H1 (cell line): ENCODE measurements at regions not wholly inside any gene's neighbourhood (a gene's known extent, or its start where the extent isn't known, plus 50 kb on each side); places are given as distances from the start of the nearest gene placed in this dataset.
A peak's percentile ranks its signal among the peaks of the same experiment; 100 is the strongest.

Experiments
- CTCF ChIA-PET: fragments of 300-600 bp; sonication (Branson Sonifier 250); formaldehyde crosslinking; loops from one replicate; lab custom pipeline; 2021; ENCODE audit not compliant: partially characterized antibody; lab: Charles Lee
- POLR2A ChIA-PET: fragments of 300-600 bp; sonication (Branson Sonifier 250); formaldehyde crosslinking; loops from one replicate; lab custom pipeline; 2021; ENCODE audit warnings: inconsistent platforms; ENCODE audit not compliant: partially characterized antibody; lab: Charles Lee
- DNase-seq, 2 experiments: peaks; one replicate each; pipeline versions ENCODE4 v3.0.0 to v3.0.0-alpha.2; 2010 to 2022; ENCODE audit warnings: low spot score in 2 of 2, low read depth in 1 of 2, mixed read lengths in 1 of 2
- FAIRE-seq: peaks from 2 replicates; lab custom pipeline; 2011; peaks lifted over from hg19 to GRCh38; lab: Jason Lieb, UNC
- H2AFZ ChIP-seq: 2 replicates; pipeline ENCODE4 v1.8.1; 2012; ENCODE audit warnings: low read length, inconsistent platforms
- H2AK5ac ChIP-seq: 2 replicates; pipeline ENCODE4 v1.6.1; 2013; ENCODE audit warnings: low read depth, low read length
- H2BK120ac ChIP-seq: replicated peaks from 2 replicates; pipeline ENCODE3; 2013; ENCODE audit warnings: low read depth, low read length, inconsistent platforms
- H2BK12ac ChIP-seq: 2 replicates; pipeline ENCODE4 v1.6.1; 2013; ENCODE audit warnings: low read depth, low read length
- H2BK15ac ChIP-seq: 2 replicates; pipeline ENCODE4 v1.6.1; 2013; ENCODE audit warnings: low read length
- H2BK20ac ChIP-seq: 2 replicates; pipeline ENCODE4 v1.6.1; 2013; ENCODE audit warnings: low read length
- H2BK5ac ChIP-seq: 2 replicates; pipeline ENCODE4 v1.6.1; 2013; ENCODE audit warnings: low read depth, low read length
- H3K14ac ChIP-seq: 2 replicates; pipeline ENCODE4 v1.6.1; 2013; ENCODE audit warnings: inconsistent platforms; ENCODE audit not compliant: insufficient read length
- H3K18ac ChIP-seq: 2 replicates; pipeline ENCODE4 v1.6.1; 2013; ENCODE audit warnings: low read length; ENCODE audit errors: extremely low read depth
- H3K23ac ChIP-seq: 2 replicates; pipeline ENCODE4 v1.6.1; 2013; ENCODE audit warnings: inconsistent platforms; ENCODE audit not compliant: insufficient read length
- H3K23me2 ChIP-seq: 2 replicates; pipeline ENCODE4 v1.6.1; 2013; ENCODE audit warnings: low read depth, low read length
- H3K27ac ChIP-seq: 2 replicates; pipeline ENCODE4 v1.6.1; 2011; ENCODE audit warnings: low read depth, low read length, inconsistent platforms
- H3K27me3 ChIP-seq, 4 experiments: replicated peaks in 1 of 4; 1 replicate in 1 of 4; 2 replicates in 3 of 4; pipeline versions ENCODE4 v1.6.1 to v1.8.1; 2011 to 2013; ENCODE audit warnings: low read length in 3 of 4, mild to moderate bottlenecking in 3 of 4, inconsistent platforms in 2 of 4, mixed read lengths in 2 of 4, moderate library complexity in 1 of 4; ENCODE audit not compliant: control insufficient read depth in 3 of 4, insufficient read depth in 3 of 4; ENCODE audit errors: extremely low read depth in 1 of 4
- H3K36me3 ChIP-seq, 4 experiments: 2 replicates each; pipeline versions ENCODE4 v1.6.1 to v1.8.1; 2011 to 2013; ENCODE audit warnings: mild to moderate bottlenecking in 4 of 4, low read length in 3 of 4, moderate library complexity in 2 of 4, control low read depth in 1 of 4, inconsistent platforms in 1 of 4; ENCODE audit not compliant: insufficient read depth in 4 of 4, control insufficient read depth in 2 of 4
- H3K4ac ChIP-seq: replicated peaks from 2 replicates; pipeline ENCODE3; 2013; ENCODE audit warnings: low read length, low read depth, mixed read lengths, inconsistent platforms; ENCODE audit not compliant: insufficient read length
- H3K4me1 ChIP-seq, 4 experiments: replicated peaks in 1 of 4; 1 replicate in 1 of 4; 2 replicates in 3 of 4; pipeline versions ENCODE4 v1.6.1 to v1.8.1; 2011 to 2013; ENCODE audit warnings: low read length in 3 of 4, inconsistent platforms in 2 of 4, mixed read lengths in 1 of 4; ENCODE audit not compliant: insufficient read depth in 4 of 4, control insufficient read depth in 3 of 4
- H3K4me2 ChIP-seq, 2 experiments: 2 replicates each; pipeline versions ENCODE4 v1.6.1 to v1.8.1; 2011 to 2013; ENCODE audit warnings: low read depth in 2 of 2, low read length in 2 of 2, control low read depth in 1 of 2, inconsistent platforms in 1 of 2, mild to moderate bottlenecking in 1 of 2; ENCODE audit not compliant: insufficient read depth in 1 of 2
- H3K4me3 ChIP-seq, 4 experiments: fragments of 200-600, 300-600 bp in 1 of 4; sonication (generic), shearing (Covaris generic), sonication (Bioruptor Twin) in 1 of 4; 2 replicates each; pipeline versions ENCODE4 v1.5.1 to v1.8.1; 2011 to 2016; ENCODE audit warnings: low read length in 4 of 4, low read depth in 3 of 4, control low read depth in 2 of 4, inconsistent platforms in 2 of 4, mild to moderate bottlenecking in 2 of 4, mixed read lengths in 1 of 4, moderate library complexity in 1 of 4; ENCODE audit not compliant: insufficient read depth in 2 of 4; ENCODE audit errors: extremely low read depth in 1 of 4
- H3K56ac ChIP-seq: replicated peaks from 2 replicates; pipeline ENCODE3; 2013; ENCODE audit warnings: low read depth, mild to moderate bottlenecking, mixed read lengths, low read length, inconsistent platforms; ENCODE audit not compliant: insufficient read length
- H3K79me1 ChIP-seq: 2 replicates; pipeline ENCODE4 v1.6.1; 2013; ENCODE audit warnings: low read depth, low read length, control low read depth
- H3K79me2 ChIP-seq, 2 experiments: 2 replicates each; pipeline versions ENCODE4 v1.6.1 to v1.8.1; 2012 to 2013; ENCODE audit warnings: low read length in 2 of 2, mild to moderate bottlenecking in 2 of 2, inconsistent platforms in 1 of 2; ENCODE audit not compliant: insufficient read depth in 2 of 2, control insufficient read depth in 1 of 2
- H3K9ac ChIP-seq, 4 experiments: replicated peaks in 1 of 4; 1 replicate in 1 of 4; 2 replicates in 3 of 4; pipeline versions ENCODE4 v1.6.1 to v1.8.1; 2011 to 2013; ENCODE audit warnings: low read depth in 3 of 4, low read length in 3 of 4, control low read depth in 2 of 4, mild to moderate bottlenecking in 2 of 4, moderate library complexity in 2 of 4, inconsistent platforms in 1 of 4; ENCODE audit errors: extremely low read depth in 1 of 4
- H3K9me3 ChIP-seq, 2 experiments: 2 replicates each; pipeline versions ENCODE4 v1.6.1 to v1.8.1; 2012 to 2013; ENCODE audit warnings: mild to moderate bottlenecking in 2 of 2, moderate library complexity in 2 of 2, control low read depth in 1 of 2, inconsistent platforms in 1 of 2, low read depth in 1 of 2, low read length in 1 of 2, mixed read lengths in 1 of 2; ENCODE audit not compliant: insufficient read depth in 2 of 2
- H4K20me1 ChIP-seq, 2 experiments: replicated peaks in 1 of 2; 2 replicates each; pipeline versions ENCODE3 to v1.8.1; 2011 to 2013; ENCODE audit warnings: inconsistent platforms in 2 of 2, low read length in 2 of 2, mild to moderate bottlenecking in 1 of 2; ENCODE audit not compliant: insufficient read depth in 2 of 2, control insufficient read depth in 1 of 2
- H4K5ac ChIP-seq: 2 replicates; pipeline ENCODE4 v1.6.1; 2013; ENCODE audit warnings: low read length, low read depth, mixed read lengths, inconsistent platforms; ENCODE audit not compliant: insufficient read length
- H4K8ac ChIP-seq: 2 replicates; pipeline ENCODE4 v1.8.0; 2013; ENCODE audit warnings: mild to moderate bottlenecking, moderate library complexity, low read length, inconsistent platforms; ENCODE audit not compliant: insufficient read depth; ENCODE audit errors: extremely low read depth
- H4K91ac ChIP-seq: replicated peaks from 2 replicates; pipeline ENCODE3; 2013; ENCODE audit warnings: low read length, mixed read lengths, inconsistent platforms; ENCODE audit not compliant: insufficient read length
- ATF2 ChIP-seq: IDR thresholded peaks from 2 replicates; pipeline ENCODE4 v1.6.1; 2012; ENCODE audit warnings: low read length, inconsistent platforms
- E2F6 ChIP-seq: IDR thresholded peaks from 2 replicates; pipeline ENCODE4 v1.6.1; 2012; ENCODE audit warnings: inconsistent platforms
- GABPA ChIP-seq: IDR thresholded peaks from 2 replicates; pipeline ENCODE4 v1.6.1; 2011; ENCODE audit warnings: mild to moderate bottlenecking, low read length, moderate library complexity, borderline replicate concordance; ENCODE audit not compliant: insufficient read depth
- PHF8 ChIP-seq: fragments of 200-600 bp; sonication (generic); conservative IDR thresholded peaks from 2 replicates; pipeline ENCODE4 v1.7.1; 2012; ENCODE audit warnings: low read depth, mild to moderate bottlenecking, inconsistent platforms, low read length, moderate library complexity
- SAP30 ChIP-seq: fragments of 300-600 bp; sonication (generic); IDR thresholded peaks from 2 replicates; pipeline ENCODE4 v1.7.1; 2012; ENCODE audit warnings: low read length, moderate library complexity, mild to moderate bottlenecking, inconsistent platforms; ENCODE audit not compliant: insufficient read depth, insufficient replicate concordance
- SP2 ChIP-seq: IDR thresholded peaks from 2 replicates; pipeline ENCODE4 v1.6.1; 2012; ENCODE audit warnings: mild to moderate bottlenecking, low read length, inconsistent platforms
- TEAD4 ChIP-seq: IDR thresholded peaks from 2 replicates; pipeline ENCODE4 v1.6.1; 2012; ENCODE audit warnings: low read depth, low read length, inconsistent platforms, mixed read lengths
- WGBS, 2 experiments: shearing (Covaris generic) in 1 of 2; methylation state at CpG; one replicate each; pipeline versions ENCODE4 v1.1.6 to v1.1.7; 2013 to 2015; ENCODE audit warnings: low lambda C conversion rate in 2 of 2, mixed read lengths in 2 of 2, inconsistent platforms in 1 of 2, low coverage in 1 of 2, missing lambda C conversion rate in 1 of 2; ENCODE audit not compliant: insufficient replicate concordance in 2 of 2, insufficient coverage in 1 of 2, insufficient read length in 1 of 2; ENCODE audit errors: extremely low coverage in 1 of 2, missing lambda C conversion rate in 1 of 2; 5-methylcytosine and 5-hydroxymethylcytosine counted together

GRCh38 chr21:36606983-36607325 is 92.0 kb upstream of the SIM2 start:
- Histone ChIP-seq H3K27me3 (no peaks in the 10 kb centered on the region), H3K36me3 (no peaks in the 10 kb centered on the region), H2AK5ac (no peak overlapping the region), H2BK20ac (no peak overlapping the region), H4K91ac (no peak overlapping the region), H3K27ac (no peak overlapping the region), H2BK15ac (peak overlapping the region; percentile 40; the same call in 1 of the 2 replicates), H2AFZ (no peak overlapping the region), H3K4me3 (no peak overlapping the region), H3K4ac (no peak overlapping the region), H3K9ac (no peak overlapping the region), H3K23me2 (no peaks in the 10 kb centered on the region), H3K79me2 (no peaks in the 10 kb centered on the region), H4K8ac (no peak overlapping the region), H2BK5ac (no peak overlapping the region), H3K56ac (no peak overlapping the region), H4K20me1 (no peaks in the 10 kb centered on the region), H3K4me1 (no peaks in the 10 kb centered on the region; a peak in 1 of 7 replicates), H3K4me2 (no peak overlapping the region), H2BK120ac (no peak overlapping the region), H4K5ac (no peak overlapping the region), H3K18ac (no peak overlapping the region), H3K14ac (no peak overlapping the region), H3K23ac (no peak overlapping the region), H2BK12ac (no peak overlapping the region), H3K9me3 (peaks cover 0 to 4% of the 10 kb centered on the region in 2 experiments; a peak in 2 of 4 replicates), H3K79me1 (no peaks in the 10 kb centered on the region)
- WGBS, 2 experiments, result 86% methylated on average over 6 of the region's 6 CpGs; no CpG with 5 or more reads in 1 of the 2 experiments
- ChIA-PET CTCF (interaction anchor here (0.6 to 2.7 kb wide), 22 partner anchors 9 to 321 kb away, joined by 3 to 21 read pairs (median 3); no protein-coding TSS in a partner anchor), POLR2A (no interaction called here)
- no peak for DNase-seq
- no peak for FAIRE-seq
- no peak for TF ChIP-seq ATF2
- no peak for TF ChIP-seq TEAD4
- no peak for TF ChIP-seq SAP30
- TF ChIP-seq SP2, result no peak
- no peak for TF ChIP-seq GABPA
- no peak for TF ChIP-seq PHF8
- TF ChIP-seq E2F6, result no peak
